ENCODE measurements at regions not wholly inside any gene's neighbourhood (a gene's known extent, or its start where the extent isn't known, plus 50 kb on each side); places are given as distances from the start of the nearest gene placed in this dataset.

- TF ChIP-seq CTCF (IDR thresholded peaks at IDR 0.05) (no peak), EZH2 (IDR thresholded peaks at IDR 0.05; ENCODE audit: borderline replicate concordance, insufficient read depth, low read depth, low read length, poor library complexity, severe bottlenecking) (no peak)
These were observed 407.2 kb upstream of the SHH start for GRCh38 chr7:156219307-156220077.

Measured in B cell (primary cell).